Activated T-cell treated with anti-CD3 and anti-CD28 coated beads, Interleukin-2, amount 50 U/mL, for 48 hours (primary cell): ENCODE measurements at regions not wholly inside any gene's neighbourhood (a gene's known extent, or its start where the extent isn't known, plus 50 kb on each side); places are given as distances from the start of the nearest gene placed in this dataset.

Experiments
- DNase-seq, 2 experiments: peaks; one replicate each; pipeline ENCODE4 v3.0.0-alpha.2; 2020

- no peak for DNase-seq
Measured at GRCh38 chr15:91476861-91477260, 376.6 kb upstream of the SLCO3A1 start.

GRCh38 chr15:91478717-91479191 is 374.8 kb upstream of the SLCO3A1 start:
- no peak for DNase-seq

- no peak for DNase-seq
Measured at GRCh38 chr15:91480426-91480825, 373.1 kb upstream of the SLCO3A1 start.

- no peak for DNase-seq
Measured at GRCh38 chr15:91482799-91483198, 370.7 kb upstream of the SLCO3A1 start.

- DNase-seq, result no peak
Measured at GRCh38 chr15:91484141-91484540, 369.4 kb upstream of the SLCO3A1 start.

GRCh38 chr15:91488452-91488851 is 365.1 kb upstream of the SLCO3A1 start:
- DNase-seq, result no peak

GRCh38 chr15:91490211-91490610 is 363.3 kb upstream of the SLCO3A1 start:
- no peak for DNase-seq

GRCh38 chr15:91491101-91491950 is 362.2 kb upstream of the SLCO3A1 start:
- DNase-seq, result no peak

GRCh38 chr15:91496754-91497691 is 356.5 kb upstream of the SLCO3A1 start:
- no peak for DNase-seq

- DNase-seq, result no peak
Measured at GRCh38 chr15:91498046-91498748, 355.3 kb upstream of the SLCO3A1 start.

- DNase-seq, result no peak
Measured at GRCh38 chr15:91498749-91499062, 354.8 kb upstream of the SLCO3A1 start.

- DNase-seq, result no peak
Measured at GRCh38 chr15:91499774-91500383, 353.6 kb upstream of the SLCO3A1 start.

GRCh38 chr15:91508633-91509032 is 344.9 kb upstream of the SLCO3A1 start:
- no peak for DNase-seq

- DNase-seq, result no peak
Measured at GRCh38 chr15:91514147-91514546, 339.4 kb upstream of the SLCO3A1 start.

GRCh38 chr15:91515188-91515754 is 338.2 kb upstream of the SLCO3A1 start:
- no peak for DNase-seq

- DNase-seq, result no peak
Measured at GRCh38 chr15:91516866-91517265, 336.6 kb upstream of the SLCO3A1 start.

- DNase-seq, result no peak
Measured at GRCh38 chr15:91517491-91518200, 335.9 kb upstream of the SLCO3A1 start.

GRCh38 chr15:91520850-91521249 is 332.7 kb upstream of the SLCO3A1 start:
- DNase-seq, result no peak

GRCh38 chr15:91521548-91521947 is 332.0 kb upstream of the SLCO3A1 start:
- no peak for DNase-seq

- no peak for DNase-seq
Measured at GRCh38 chr15:91521996-91522395, 331.5 kb upstream of the SLCO3A1 start.

GRCh38 chr15:91522605-91523332 is 330.7 kb upstream of the SLCO3A1 start:
- no peak for DNase-seq
